HG03575 (cell line): ENCODE measurements at regions not wholly inside any gene's neighbourhood (a gene's known extent, or its start where the extent isn't known, plus 50 kb on each side); places are given as distances from the start of the nearest gene placed in this dataset.
"Not testable (repeated sequence)": the region's sequence is repeated elsewhere in the genome, so short reads cannot be mapped to it uniquely, and the experiment has no call there.

Experiments
- ATAC-seq: cut with Tn5 transposase; IDR thresholded peaks from one replicate; pipeline ENCODE4 v1.9.1; 2021; ENCODE audit not compliant: unreplicated experiment, insufficient number of reproducible peaks, low FRiP score; ENCODE audit errors: extremely low read depth

GRCh38 chr11:29645373-29645772 lies 371.5 kb downstream of the KCNA4 start:
- no peak for ATAC-seq

GRCh38 chr11:29641201-29641600 lies 375.6 kb downstream of the KCNA4 start:
- ATAC-seq: no peak

GRCh38 chr11:29634744-29635143 lies 382.1 kb downstream of the KCNA4 start:
- no peak for ATAC-seq

- no peak for ATAC-seq
Measured at GRCh38 chr11:29634244-29634643, 382.6 kb downstream of the KCNA4 start.

GRCh38 chr11:29629286-29629685 lies 387.5 kb downstream of the KCNA4 start:
- no peak for ATAC-seq

GRCh38 chr11:29628609-29629008 lies 388.2 kb downstream of the KCNA4 start:
- ATAC-seq: no peak

GRCh38 chr11:29627541-29627940 lies 389.3 kb downstream of the KCNA4 start:
- ATAC-seq: no peak

- ATAC-seq: no peak
Measured at GRCh38 chr11:29623144-29623722, 393.6 kb downstream of the KCNA4 start.

- ATAC-seq: no peak
Measured at GRCh38 chr11:29616611-29617010, 400.2 kb downstream of the KCNA4 start.

- no peak for ATAC-seq
Measured at GRCh38 chr11:29612423-29612822, 404.4 kb downstream of the KCNA4 start.

GRCh38 chr11:29606330-29607031 lies 410.3 kb downstream of the KCNA4 start:
- ATAC-seq: no peak

GRCh38 chr11:29600151-29600575 lies 416.7 kb downstream of the KCNA4 start:
- not testable (repeated sequence) for ATAC-seq

- ATAC-seq: no peak
Measured at GRCh38 chr11:29584342-29584741, 432.5 kb downstream of the KCNA4 start.

GRCh38 chr11:29578806-29579205 lies 438.0 kb downstream of the KCNA4 start:
- no peak for ATAC-seq

GRCh38 chr11:29564486-29564885 lies 452.3 kb downstream of the KCNA4 start:
- no peak for ATAC-seq

- no peak for ATAC-seq
Measured at GRCh38 chr11:29562183-29562582, 454.6 kb downstream of the KCNA4 start.

- ATAC-seq: no peak
Measured at GRCh38 chr11:29553990-29554389, 462.8 kb downstream of the KCNA4 start.

- ATAC-seq: no peak
Measured at GRCh38 chr11:29538339-29539036, 478.3 kb downstream of the KCNA4 start.

- ATAC-seq: no peak
Measured at GRCh38 chr11:29534836-29535235, 482.0 kb downstream of the KCNA4 start.

- no peak for ATAC-seq
Measured at GRCh38 chr11:29530961-29531360, 485.9 kb downstream of the KCNA4 start.
